Neural progenitor cell (in vitro differentiated cells): ENCODE measurements at regions not wholly inside any gene's neighbourhood (a gene's known extent, or its start where the extent isn't known, plus 50 kb on each side); places are given as distances from the start of the nearest gene placed in this dataset.

Experiments
- DNase-seq: peaks from one replicate; pipeline ENCODE4 v3.0.0-alpha.2; 2016; ENCODE audit warnings: low spot score
- H2AFZ ChIP-seq: fragments of 200-600 bp; sonication (generic); replicated peaks from 2 replicates; pipeline ENCODE4 v1.6.1; 2016; ENCODE audit warnings: antibody characterized with exemption
- H3F3A ChIP-seq: fragments of 200-600 bp; sonication (generic); 2 replicates; pipeline ENCODE4 v1.6.1; 2016; ENCODE audit warnings: antibody characterized with exemption, low read depth
- H3K27ac ChIP-seq: fragments of 200-600 bp; sonication (generic); 2 replicates; pipeline ENCODE4 v1.5.1; 2016; ENCODE audit warnings: mild to moderate bottlenecking
- H3K27me3 ChIP-seq: fragments of 200-600 bp; sonication (generic); 2 replicates; pipeline ENCODE4 v1.6.1; 2016; ENCODE audit warnings: mild to moderate bottlenecking, moderate library complexity
- H3K36me3 ChIP-seq: fragments of 200-600 bp; sonication (generic); 2 replicates; pipeline ENCODE4 v1.5.1; 2016
- H3K4me1 ChIP-seq: fragments of 200-600 bp; sonication (generic); 2 replicates; pipeline ENCODE4 v1.6.1; 2016; ENCODE audit warnings: mixed run types
- H3K4me2 ChIP-seq: fragments of 200-600 bp; sonication (generic); 2 replicates; pipeline ENCODE4 v1.6.1; 2016
- H3K4me3 ChIP-seq: fragments of 200-600 bp; sonication (generic); 2 replicates; pipeline ENCODE4 v1.5.1; 2016
- H3K79me2 ChIP-seq: fragments of 200-600 bp; sonication (generic); 2 replicates; pipeline ENCODE4 v1.6.1; 2016; ENCODE audit warnings: low read depth
- H3K9ac ChIP-seq: fragments of 200-600 bp; sonication (generic); 2 replicates; pipeline ENCODE4 v1.6.1; 2016
- H3K9me3 ChIP-seq: fragments of 200-600 bp; sonication (generic); 2 replicates; pipeline ENCODE4 v1.5.1; 2016; ENCODE audit warnings: low read depth
- H4K20me1 ChIP-seq: fragments of 200-600 bp; sonication (generic); 2 replicates; pipeline ENCODE4 v1.6.1; 2016; ENCODE audit warnings: low read depth
- H3K27ac Mint-ChIP-seq: 3 replicates; pipeline ENCODE4 v1.8.0; 2021; ENCODE audit warnings: mixed read lengths
- H3K27me3 Mint-ChIP-seq: 2 replicates; pipeline ENCODE4 v1.8.0; 2022; ENCODE audit warnings: low read depth, mild to moderate bottlenecking, inconsistent platforms, moderate library complexity, mixed read lengths; ENCODE audit not compliant: insufficient read depth
- H3K36me3 Mint-ChIP-seq: 3 replicates; pipeline ENCODE4 v1.8.0; 2021; ENCODE audit warnings: mixed read lengths
- H3K4me1 Mint-ChIP-seq: 3 replicates; pipeline ENCODE4 v1.8.0; 2021; ENCODE audit warnings: mixed read lengths
- H3K4me3 Mint-ChIP-seq: 3 replicates; pipeline ENCODE4 v1.8.0; 2021; ENCODE audit warnings: mild to moderate bottlenecking, moderate library complexity, mixed read lengths
- H3K9me3 Mint-ChIP-seq: 3 replicates; pipeline ENCODE4 v1.8.0; 2020; ENCODE audit warnings: mixed read lengths
- EZH2 ChIP-seq: fragments of 200-600 bp; sonication (generic); IDR thresholded peaks from 2 replicates; pipeline ENCODE4 v1.6.1; 2017; ENCODE audit warnings: antibody characterized with exemption, mild to moderate bottlenecking, moderate library complexity
- EZH2phosphoT487 ChIP-seq: fragments of 200-600 bp; sonication (generic); IDR thresholded peaks from 2 replicates; pipeline ENCODE4 v1.6.1; 2017; ENCODE audit warnings: antibody characterized with exemption
- TF ChIP-seq, protein P1 (sequence below): fragments of 200-600 bp; sonication (generic); IDR thresholded peaks from 2 replicates; pipeline ENCODE4 v1.5.1; 2017; ENCODE audit warnings: antibody characterized with exemption, mild to moderate bottlenecking

DNA sequence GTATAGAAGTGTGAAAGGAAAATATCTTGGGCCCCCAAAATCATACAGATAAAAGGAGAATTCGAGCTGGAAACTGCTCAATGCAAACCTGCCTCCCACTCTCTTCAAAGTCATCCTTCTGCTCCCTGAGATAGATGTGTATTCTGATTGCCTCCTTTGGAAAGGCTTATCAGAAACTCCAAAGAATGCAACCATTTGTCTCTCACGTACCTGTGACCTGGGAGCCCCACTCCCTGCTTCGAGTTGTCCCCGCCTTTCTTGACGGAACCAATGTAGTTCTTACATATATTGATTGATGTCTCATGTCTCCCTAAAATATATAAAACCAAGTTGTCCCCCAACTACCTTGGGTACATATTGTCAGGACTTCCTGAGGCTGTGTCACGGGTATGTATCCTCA, 163.8 kb downstream of the DIRAS2 start:
- Histone ChIP-seq H3K36me3 (no peaks in the 10 kb centered on the region), H3K4me3 (no peak overlapping the region), H3K79me2 (no peaks in the 10 kb centered on the region), H3K4me2 (no peak overlapping the region), H3K9me3 (no peaks in the 10 kb centered on the region), H3F3A (no peaks in the 10 kb centered on the region), H3K4me1 (no peaks in the 10 kb centered on the region), H3K27ac (no peak overlapping the region), H3K27me3 (no peaks in the 10 kb centered on the region), H4K20me1 (no peaks in the 10 kb centered on the region), H3K9ac (no peak overlapping the region), H2AFZ (no peak overlapping the region)
- Mint-ChIP-seq H3K4me1 (no peaks in the 10 kb centered on the region), H3K9me3 (no peaks in the 10 kb centered on the region), H3K27ac (no peak overlapping the region), H3K27me3 (peaks cover 4% of the 10 kb centered on the region), H3K36me3 (no peaks in the 10 kb centered on the region), H3K4me3 (no peak overlapping the region)
- TF ChIP-seq EZH2phosphoT487, result no peak
- TF ChIP-seq, protein P1, sequence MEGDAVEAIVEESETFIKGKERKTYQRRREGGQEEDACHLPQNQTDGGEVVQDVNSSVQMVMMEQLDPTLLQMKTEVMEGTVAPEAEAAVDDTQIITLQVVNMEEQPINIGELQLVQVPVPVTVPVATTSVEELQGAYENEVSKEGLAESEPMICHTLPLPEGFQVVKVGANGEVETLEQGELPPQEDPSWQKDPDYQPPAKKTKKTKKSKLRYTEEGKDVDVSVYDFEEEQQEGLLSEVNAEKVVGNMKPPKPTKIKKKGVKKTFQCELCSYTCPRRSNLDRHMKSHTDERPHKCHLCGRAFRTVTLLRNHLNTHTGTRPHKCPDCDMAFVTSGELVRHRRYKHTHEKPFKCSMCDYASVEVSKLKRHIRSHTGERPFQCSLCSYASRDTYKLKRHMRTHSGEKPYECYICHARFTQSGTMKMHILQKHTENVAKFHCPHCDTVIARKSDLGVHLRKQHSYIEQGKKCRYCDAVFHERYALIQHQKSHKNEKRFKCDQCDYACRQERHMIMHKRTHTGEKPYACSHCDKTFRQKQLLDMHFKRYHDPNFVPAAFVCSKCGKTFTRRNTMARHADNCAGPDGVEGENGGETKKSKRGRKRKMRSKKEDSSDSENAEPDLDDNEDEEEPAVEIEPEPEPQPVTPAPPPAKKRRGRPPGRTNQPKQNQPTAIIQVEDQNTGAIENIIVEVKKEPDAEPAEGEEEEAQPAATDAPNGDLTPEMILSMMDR, result no peak
- DNase-seq, result no peak

DNA sequence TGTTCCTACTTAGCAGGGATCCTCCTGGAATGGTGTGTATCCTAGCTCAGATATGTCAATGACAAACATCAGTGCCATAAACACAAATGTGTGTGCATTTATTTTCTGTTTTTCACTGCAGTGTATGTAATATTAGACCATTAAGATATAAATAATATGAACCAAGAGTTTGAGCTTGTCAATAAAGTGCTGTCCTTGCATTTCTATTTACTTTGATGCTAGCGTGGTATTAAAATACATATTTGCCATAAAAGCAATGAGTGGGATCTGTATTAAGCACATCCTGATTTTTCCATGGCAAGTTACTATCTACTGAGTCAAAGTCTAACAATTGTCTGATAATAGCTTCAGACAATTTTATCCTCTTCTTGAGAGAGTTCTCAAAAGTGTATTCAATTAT, 157.6 kb downstream of the DIRAS2 start:
- Histone ChIP-seq H4K20me1 (no peaks in the 10 kb centered on the region), H3K4me2 (no peak overlapping the region), H3K36me3 (no peaks in the 10 kb centered on the region), H3K4me3 (no peak overlapping the region), H3K9ac (no peak overlapping the region), H3K27ac (no peak overlapping the region), H3K9me3 (no peaks in the 10 kb centered on the region), H3K79me2 (no peaks in the 10 kb centered on the region), H3K27me3 (no peaks in the 10 kb centered on the region), H3K4me1 (no peaks in the 10 kb centered on the region), H3F3A (no peaks in the 10 kb centered on the region), H2AFZ (no peak overlapping the region)
- TF ChIP-seq EZH2 (no peak), EZH2phosphoT487 (no peak)
- TF ChIP-seq, protein P1, result no peak
- H3K27ac Mint-ChIP-seq, result no peak overlapping the region
- DNase-seq, result no peak
- peaks cover 5% of the 10 kb centered on the region for H3K27me3 Mint-ChIP-seq
- no peak overlapping the region for H3K4me3 Mint-ChIP-seq
- peaks cover 12% of the 10 kb centered on the region for H3K9me3 Mint-ChIP-seq
- no peaks in the 10 kb centered on the region for H3K4me1 Mint-ChIP-seq
- H3K36me3 Mint-ChIP-seq, result peaks cover 3% of the 10 kb centered on the region

DNA sequence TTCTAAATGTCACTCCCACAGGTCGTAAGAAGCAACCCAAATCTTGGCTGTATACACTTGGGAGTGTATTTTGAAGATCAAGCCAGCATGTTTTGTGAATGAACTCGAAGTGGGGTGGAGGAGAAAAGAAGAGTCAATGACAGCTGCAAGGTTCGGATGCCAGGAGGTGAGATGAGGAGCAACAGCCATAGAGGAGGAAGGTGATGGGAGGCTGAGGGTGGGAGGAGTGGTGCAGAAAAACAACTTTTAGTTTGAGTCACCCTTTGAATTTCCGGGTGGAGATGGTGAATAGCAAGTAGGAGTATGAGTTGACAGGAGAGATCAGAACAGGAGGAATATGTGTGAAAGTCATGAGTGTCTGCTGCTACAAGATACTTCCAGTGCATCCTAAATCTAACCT, 153.6 kb downstream of the DIRAS2 start:
- Histone ChIP-seq H3K4me1 (no peaks in the 10 kb centered on the region), H3K9ac (no peak overlapping the region), H3K4me3 (no peak overlapping the region), H3K36me3 (no peaks in the 10 kb centered on the region), H3K79me2 (no peaks in the 10 kb centered on the region), H3K27me3 (no peaks in the 10 kb centered on the region), H3K4me2 (no peak overlapping the region), H3K9me3 (no peaks in the 10 kb centered on the region), H4K20me1 (no peaks in the 10 kb centered on the region), H3K27ac (no peak overlapping the region), H3F3A (no peaks in the 10 kb centered on the region), H2AFZ (no peak overlapping the region)
- Mint-ChIP-seq H3K36me3 (peaks cover 3% of the 10 kb centered on the region), H3K27ac (no peak overlapping the region), H3K4me1 (no peaks in the 10 kb centered on the region), H3K9me3 (peaks cover 12% of the 10 kb centered on the region), H3K4me3 (no peak overlapping the region), H3K27me3 (no peaks in the 10 kb centered on the region)
- TF ChIP-seq EZH2phosphoT487 (no peak), EZH2 (no peak)
- TF ChIP-seq, protein P1, result no peak
- DNase-seq, result no peak

DNA sequence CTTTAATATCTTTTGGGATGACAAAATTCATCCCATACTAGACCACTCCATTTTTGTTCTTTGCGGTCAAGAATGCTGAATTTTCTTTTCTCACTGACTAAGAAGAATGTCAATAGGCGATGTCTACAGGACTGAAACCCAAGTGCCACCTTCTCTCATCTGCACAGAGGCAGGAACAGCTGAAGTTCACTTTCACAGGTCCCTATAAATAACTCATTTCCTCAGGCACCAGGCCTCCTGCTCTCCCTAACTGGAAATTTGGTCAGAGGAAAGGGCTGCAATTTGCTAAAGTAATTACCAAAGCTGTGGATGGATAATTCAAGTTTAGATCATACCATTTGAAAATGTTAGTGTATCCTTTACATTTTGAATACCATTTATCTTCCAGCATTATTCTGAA, 142.9 kb downstream of the DIRAS2 start:
- Histone ChIP-seq H3K4me3 (no peak overlapping the region), H3K9me3 (no peaks in the 10 kb centered on the region), H3K79me2 (no peaks in the 10 kb centered on the region), H3K9ac (no peak overlapping the region), H3K4me2 (no peak overlapping the region), H3K27me3 (no peaks in the 10 kb centered on the region), H4K20me1 (no peaks in the 10 kb centered on the region), H3K36me3 (no peaks in the 10 kb centered on the region), H2AFZ (no peak overlapping the region), H3F3A (peaks cover 7% of the 10 kb centered on the region), H3K27ac (no peak overlapping the region), H3K4me1 (peaks cover 9% of the 10 kb centered on the region)
- Mint-ChIP-seq H3K27me3 (no peaks in the 10 kb centered on the region), H3K9me3 (peaks cover 32% of the 10 kb centered on the region), H3K27ac (no peak overlapping the region), H3K4me3 (no peak overlapping the region), H3K36me3 (peaks cover 7% of the 10 kb centered on the region), H3K4me1 (peaks cover 16% of the 10 kb centered on the region)
- TF ChIP-seq, protein P1, result no peak
- TF ChIP-seq EZH2 (no peak), EZH2phosphoT487 (no peak)
- no peak for DNase-seq
